ENCODE measurements at regions not wholly inside any gene's neighbourhood (a gene's known extent, or its start where the extent isn't known, plus 50 kb on each side); places are given as distances from the start of the nearest gene placed in this dataset.

DNA sequence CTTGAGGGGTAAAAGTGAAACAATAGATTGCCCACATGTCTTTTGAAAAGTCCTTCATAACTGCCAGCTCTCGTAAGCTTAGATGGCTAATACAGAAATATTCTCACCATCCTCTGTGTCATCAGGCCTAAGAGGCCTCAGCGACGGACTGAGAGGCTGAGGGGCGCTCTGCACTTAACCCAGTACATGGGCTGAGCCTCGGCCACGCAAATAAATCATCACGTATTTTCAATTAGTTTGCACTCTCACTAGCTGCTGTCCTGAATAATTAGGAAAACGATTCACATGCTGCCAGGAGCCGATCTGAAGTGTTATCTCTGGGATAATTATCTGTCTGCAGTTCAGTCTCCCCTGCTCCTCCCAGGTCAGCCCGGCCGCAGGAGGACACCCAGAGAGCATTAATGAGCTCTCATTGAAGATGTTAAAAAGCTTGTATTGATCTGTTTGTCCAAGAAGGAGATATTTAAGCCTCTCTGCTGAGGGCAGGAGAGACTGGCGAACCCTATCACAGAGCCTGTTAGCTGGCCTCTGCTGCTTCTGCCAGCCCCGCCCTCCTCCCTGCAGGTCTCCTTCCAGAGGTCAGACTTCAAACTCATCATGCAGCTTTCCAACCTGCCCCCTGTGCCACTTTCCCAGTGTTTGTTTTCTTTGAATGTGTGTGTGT is 1051.3 kb downstream of the VRK1 start:
- DNase-seq = no peak
- no peak overlapping the region for H3K4me2 ChIP-seq (ENCODE audit: low read length)
- no peaks in the 10 kb centered on the region for H3K4me1 ChIP-seq (ENCODE audit: control insufficient read depth in 1 of 2, insufficient read depth in 2 of 2, low read length in 2 of 2)
- no peaks in the 10 kb centered on the region for H3K27me3 ChIP-seq (ENCODE audit: insufficient read depth, low read length)
- H3K23ac ChIP-seq (ENCODE audit: low read length) = no peak overlapping the region
- no peaks in the 10 kb centered on the region for H3K9me3 ChIP-seq (ENCODE audit: insufficient read depth, low read depth, low read length)
- no peak overlapping the region for H3K4me3 ChIP-seq (ENCODE audit: low read depth, low read length)
- no peak overlapping the region for H4K12ac ChIP-seq (ENCODE audit: low read depth, low read length)
- H2AFZ ChIP-seq (ENCODE audit: insufficient read depth, low read length, poor library complexity) = no peak overlapping the region
- H4K91ac ChIP-seq (ENCODE audit: low read depth, low read length) = no peak overlapping the region
- no peak overlapping the region for H3K27ac ChIP-seq (ENCODE audit: low read depth, low read length)
- no peaks in the 10 kb centered on the region for H3K79me1 ChIP-seq (ENCODE audit: low read length)
- H2AK5ac ChIP-seq (ENCODE audit: low read length) = no peak overlapping the region
- H4K8ac ChIP-seq (ENCODE audit: low read depth, low read length) = no peak overlapping the region
- no peak overlapping the region for H2BK120ac ChIP-seq (ENCODE audit: insufficient read depth, low read length, poor library complexity)
- H2BK12ac ChIP-seq (ENCODE audit: low read length) = no peak overlapping the region
- H3K14ac ChIP-seq (ENCODE audit: low read length) = no peak overlapping the region
- no peaks in the 10 kb centered on the region for H3K79me2 ChIP-seq (ENCODE audit: control insufficient read depth, insufficient read depth, low read length, poor library complexity)
- H3K18ac ChIP-seq (ENCODE audit: low read length) = no peak overlapping the region
- no peaks in the 10 kb centered on the region for H3K36me3 ChIP-seq (ENCODE audit: control insufficient read depth in 1 of 2, insufficient read depth in 2 of 2, low read length in 2 of 2)
- no peak overlapping the region for H3K9ac ChIP-seq (ENCODE audit: low read length)
- WGBS (ENCODE audit: extremely low coverage, insufficient coverage, insufficient read length) = no CpG with 5 or more reads among the region's 13 CpGs
- no peak overlapping the region for H3K4ac ChIP-seq (ENCODE audit: low read depth, low read length)
- H2BK5ac ChIP-seq (ENCODE audit: low read depth, low read length, poor library complexity) = no peak overlapping the region

DNA sequence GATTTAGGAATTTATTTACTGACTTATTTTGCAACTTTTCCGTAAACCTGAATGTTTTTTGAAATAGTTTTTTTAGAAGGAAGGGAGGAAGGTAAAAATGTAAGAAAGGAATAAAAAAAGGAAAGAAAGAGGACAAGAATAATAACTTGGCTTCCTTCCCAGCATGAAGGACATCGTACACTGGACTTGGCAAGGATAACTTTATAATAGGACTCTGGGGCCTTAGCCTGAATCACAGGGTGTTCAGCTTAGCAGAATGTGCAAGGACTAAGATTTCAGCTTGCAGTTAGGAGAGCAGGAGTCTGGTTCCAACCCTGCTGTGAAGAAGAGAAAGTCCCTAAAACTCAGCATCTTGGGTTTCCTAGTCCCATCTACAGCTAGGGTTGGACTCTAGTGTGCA is 1053.3 kb downstream of the VRK1 start:
- WGBS (ENCODE audit: extremely low coverage, insufficient coverage, insufficient read length) = no CpG with 5 or more reads among the region's 2 CpGs
- no peak overlapping the region for H3K4ac ChIP-seq (ENCODE audit: low read depth, low read length)

DNA sequence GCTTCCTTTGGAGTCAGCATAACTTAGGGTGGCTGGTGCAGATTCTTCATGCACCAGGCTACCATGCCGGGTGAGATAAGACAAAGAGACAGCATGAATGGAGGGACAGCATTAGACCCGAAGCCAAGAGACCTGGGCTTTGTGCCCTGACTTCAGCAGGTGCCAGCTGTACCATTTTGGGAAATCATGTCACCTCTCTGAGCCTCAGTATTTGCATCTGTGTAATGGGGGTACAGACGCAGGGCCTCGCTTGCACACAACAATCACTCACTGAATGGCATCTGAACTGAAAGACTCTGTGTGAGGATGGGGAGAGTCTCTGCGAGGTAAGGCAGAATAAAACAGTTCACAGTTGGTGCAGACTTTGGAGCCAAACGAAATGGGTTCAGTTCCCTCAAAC is 1053.7 kb downstream of the VRK1 start:
- Histone ChIP-seq H3K14ac (ENCODE audit: low read length) (no peak overlapping the region), H4K8ac (ENCODE audit: low read depth, low read length) (no peak overlapping the region), H3K36me3 (ENCODE audit: control insufficient read depth in 1 of 2, insufficient read depth in 2 of 2, low read length in 2 of 2) (no peaks in the 10 kb centered on the region), H3K4me1 (ENCODE audit: control insufficient read depth in 1 of 2, insufficient read depth in 2 of 2, low read length in 2 of 2) (no peaks in the 10 kb centered on the region), H2AFZ (ENCODE audit: insufficient read depth, low read length, poor library complexity) (no peak overlapping the region), H3K9me3 (ENCODE audit: insufficient read depth, low read depth, low read length) (peaks cover 3% of the 10 kb centered on the region), H3K27ac (ENCODE audit: low read depth, low read length) (no peak overlapping the region), H2BK120ac (ENCODE audit: insufficient read depth, low read length, poor library complexity) (no peak overlapping the region), H2BK5ac (ENCODE audit: low read depth, low read length, poor library complexity) (no peak overlapping the region), H3K4me2 (ENCODE audit: low read length) (no peak overlapping the region), H3K4me3 (ENCODE audit: low read depth, low read length) (no peak overlapping the region), H3K79me1 (ENCODE audit: low read length) (no peaks in the 10 kb centered on the region), H3K9ac (ENCODE audit: low read length) (no peak overlapping the region), H3K23ac (ENCODE audit: low read length) (no peak overlapping the region), H4K12ac (ENCODE audit: low read depth, low read length) (no peak overlapping the region), H3K4ac (ENCODE audit: low read depth, low read length) (no peak overlapping the region), H2BK12ac (ENCODE audit: low read length) (no peak overlapping the region), H3K27me3 (ENCODE audit: insufficient read depth, low read length) (no peaks in the 10 kb centered on the region), H3K79me2 (ENCODE audit: control insufficient read depth, insufficient read depth, low read length, poor library complexity) (no peaks in the 10 kb centered on the region), H2AK5ac (ENCODE audit: low read length) (no peak overlapping the region), H3K18ac (ENCODE audit: low read length) (no peak overlapping the region), H4K91ac (ENCODE audit: low read depth, low read length) (no peak overlapping the region)
- no CpG with 5 or more reads among the region's 6 CpGs for WGBS (ENCODE audit: extremely low coverage, insufficient coverage, insufficient read length)
- DNase-seq = no peak

More for the DNA sequence above, 1053.3 kb downstream of the VRK1 start:
- Histone ChIP-seq H2BK5ac (ENCODE audit: low read depth, low read length, poor library complexity) (no peak overlapping the region), H3K9ac (ENCODE audit: low read length) (no peak overlapping the region), H3K79me2 (ENCODE audit: control insufficient read depth, insufficient read depth, low read length, poor library complexity) (no peaks in the 10 kb centered on the region), H3K23ac (ENCODE audit: low read length) (no peak overlapping the region), H2AK5ac (ENCODE audit: low read length) (no peak overlapping the region), H4K8ac (ENCODE audit: low read depth, low read length) (no peak overlapping the region), H3K14ac (ENCODE audit: low read length) (no peak overlapping the region), H3K4me2 (ENCODE audit: low read length) (no peak overlapping the region), H3K9me3 (ENCODE audit: insufficient read depth, low read depth, low read length) (peaks cover 3% of the 10 kb centered on the region), H3K4me3 (ENCODE audit: low read depth, low read length) (no peak overlapping the region), H3K4me1 (ENCODE audit: control insufficient read depth in 1 of 2, insufficient read depth in 2 of 2, low read length in 2 of 2) (no peaks in the 10 kb centered on the region), H2AFZ (ENCODE audit: insufficient read depth, low read length, poor library complexity) (no peak overlapping the region), H3K18ac (ENCODE audit: low read length) (no peak overlapping the region), H3K27me3 (ENCODE audit: insufficient read depth, low read length) (no peaks in the 10 kb centered on the region), H2BK12ac (ENCODE audit: low read length) (no peak overlapping the region), H3K79me1 (ENCODE audit: low read length) (no peaks in the 10 kb centered on the region), H2BK120ac (ENCODE audit: insufficient read depth, low read length, poor library complexity) (no peak overlapping the region), H4K12ac (ENCODE audit: low read depth, low read length) (no peak overlapping the region), H3K27ac (ENCODE audit: low read depth, low read length) (no peak overlapping the region), H4K91ac (ENCODE audit: low read depth, low read length) (no peak overlapping the region), H3K36me3 (ENCODE audit: control insufficient read depth in 1 of 2, insufficient read depth in 2 of 2, low read length in 2 of 2) (no peaks in the 10 kb centered on the region)
- no peak for DNase-seq

DNA sequence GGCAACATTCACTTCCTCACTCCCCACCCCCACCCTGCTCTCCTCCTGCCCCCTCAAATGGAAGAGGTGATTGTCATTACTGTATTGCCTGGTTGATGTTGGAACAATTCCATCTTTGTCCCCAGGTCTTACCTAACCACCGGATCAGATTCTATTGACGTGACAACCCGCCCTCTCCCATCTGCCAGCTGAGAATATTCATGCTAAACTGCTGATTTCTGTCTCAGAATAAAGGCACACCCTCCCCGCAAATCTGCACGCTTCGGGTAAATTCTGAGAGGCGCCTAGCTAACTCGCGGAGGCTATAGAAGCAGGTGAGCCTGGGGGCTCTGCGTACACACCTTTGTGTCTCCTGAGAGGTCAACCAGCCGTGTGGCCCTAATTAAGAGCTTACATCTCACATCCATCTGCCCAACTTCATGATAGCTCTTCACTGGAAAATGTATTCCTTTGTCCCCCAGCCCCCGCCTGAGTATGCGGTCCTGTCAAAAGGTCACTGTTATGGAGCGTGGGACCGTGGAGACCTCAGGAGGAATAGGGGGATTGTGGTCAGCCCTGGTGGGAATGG is 1054.3 kb downstream of the VRK1 start:
- H2AK5ac ChIP-seq (ENCODE audit: low read length) = no peak overlapping the region
- H3K9ac ChIP-seq (ENCODE audit: low read length) = no peak overlapping the region
- DNase-seq = no peak
- H3K36me3 ChIP-seq (ENCODE audit: control insufficient read depth in 1 of 2, insufficient read depth in 2 of 2, low read length in 2 of 2) = no peaks in the 10 kb centered on the region
- H3K27me3 ChIP-seq (ENCODE audit: insufficient read depth, low read length) = no peaks in the 10 kb centered on the region
- H4K8ac ChIP-seq (ENCODE audit: low read depth, low read length) = no peak overlapping the region
- H2BK120ac ChIP-seq (ENCODE audit: insufficient read depth, low read length, poor library complexity) = no peak overlapping the region
- no peak overlapping the region for H2BK5ac ChIP-seq (ENCODE audit: low read depth, low read length, poor library complexity)
- no peak overlapping the region for H4K12ac ChIP-seq (ENCODE audit: low read depth, low read length)
- H3K14ac ChIP-seq (ENCODE audit: low read length) = no peak overlapping the region
- no peak overlapping the region for H3K4me2 ChIP-seq (ENCODE audit: low read length)
- no peaks in the 10 kb centered on the region for H3K79me1 ChIP-seq (ENCODE audit: low read length)
- H3K27ac ChIP-seq (ENCODE audit: low read depth, low read length) = no peak overlapping the region
- no peaks in the 10 kb centered on the region for H3K4me1 ChIP-seq (ENCODE audit: control insufficient read depth in 1 of 2, insufficient read depth in 2 of 2, low read length in 2 of 2)
- H2AFZ ChIP-seq (ENCODE audit: insufficient read depth, low read length, poor library complexity) = no peak overlapping the region
- H3K4me3 ChIP-seq (ENCODE audit: low read depth, low read length) = no peak overlapping the region
- no peaks in the 10 kb centered on the region for H3K79me2 ChIP-seq (ENCODE audit: control insufficient read depth, insufficient read depth, low read length, poor library complexity)
- H3K9me3 ChIP-seq (ENCODE audit: insufficient read depth, low read depth, low read length) = peaks cover 3% of the 10 kb centered on the region
- H3K18ac ChIP-seq (ENCODE audit: low read length) = no peak overlapping the region
- H2BK12ac ChIP-seq (ENCODE audit: low read length) = no peak overlapping the region
- H4K91ac ChIP-seq (ENCODE audit: low read depth, low read length) = no peak overlapping the region
- H3K23ac ChIP-seq (ENCODE audit: low read length) = no peak overlapping the region
- no CpG with 5 or more reads among the region's 15 CpGs for WGBS (ENCODE audit: extremely low coverage, insufficient coverage, insufficient read length)
- H3K4ac ChIP-seq (ENCODE audit: low read depth, low read length) = no peak overlapping the region
